ENCODE measurements at regions not wholly inside any gene's neighbourhood (a gene's known extent, or its start where the extent isn't known, plus 50 kb on each side); places are given as distances from the start of the nearest gene placed in this dataset.

DNA sequence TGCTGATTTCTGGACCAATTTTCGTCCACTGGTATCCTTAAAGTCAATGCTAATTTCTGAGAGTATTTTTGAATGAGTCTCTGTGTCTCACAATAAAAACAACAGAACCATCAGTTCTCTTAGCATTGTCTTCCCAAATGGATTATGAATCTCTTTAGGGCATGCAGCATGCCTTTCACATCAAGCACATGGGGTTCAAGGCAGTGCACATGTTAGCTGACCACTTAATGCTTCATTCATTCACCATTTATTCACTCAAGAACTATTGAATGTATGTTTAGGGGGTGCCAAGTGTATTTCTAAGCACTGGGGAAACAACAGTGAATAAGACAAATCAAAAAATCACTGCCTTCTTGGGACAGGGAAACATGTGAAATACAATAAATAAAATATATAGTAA lies 126.7 kb upstream of the SLC44A3 start:
- in situ Hi-C loops (cut with MboI; ENCODE audit: low sequenced_read_pairs): no loop called here

More for the DNA sequence above, 126.7 kb upstream of the SLC44A3 start:
- Histone ChIP-seq H3K4me2 (ENCODE audit: low read depth, low read length) (no peak overlapping the region), H4K20me1 (ENCODE audit: insufficient read depth, low read length) (no peaks in the 10 kb centered on the region), H3K79me1 (ENCODE audit: low read depth in 1 of 2, low read length in 2 of 2) (0 out of 4 replicates have a peak, but pooled peaks cover 0 to 3% of the 10 kb centered on the region in 2 experiments), H4K5ac (ENCODE audit: low read depth, low read length) (no peak overlapping the region), H3K18ac (ENCODE audit: low read depth, low read length) (peak overlapping the region; percentile 31; the same call in 1 of the 2 replicates), H3K27me3 (ENCODE audit: control insufficient read depth, insufficient read depth, low read length) (no peaks in the 10 kb centered on the region), H3K27ac (ENCODE audit: insufficient read depth, low read length) (no peak overlapping the region), H4K8ac (ENCODE audit: low read depth in 2 of 2, low read length in 2 of 2) (no peak overlapping the region), H3K9ac (ENCODE audit: low read depth, low read length) (no peak overlapping the region), H2BK15ac (ENCODE audit: low read depth, low read length) (peak overlapping the region; percentile 75; the same call in 2 of the 3 replicates), H3K23ac (ENCODE audit: low read depth, low read length) (no peak overlapping the region), H2BK20ac (ENCODE audit: low read depth, low read length) (0 out of 2 replicates have a peak overlapping the region, but pooled peaks have one; percentile 33), H2BK120ac (ENCODE audit: low read depth, low read length) (0 out of 2 replicates have a peak overlapping the region, but pooled peaks have one; percentile 54), H3K9me3 (ENCODE audit: control insufficient read depth, insufficient read depth, low read length) (peaks cover 2% of the 10 kb centered on the region; the same call in 1 of the 2 replicates), H2BK5ac (ENCODE audit: low read depth, low read length, poor library complexity, severe bottlenecking) (no peak overlapping the region), H2AK9ac (replicated peaks; ENCODE audit: low read depth, low read length, poor library complexity) (no peak overlapping the region), H2AFZ (replicated peaks; ENCODE audit: low read length, poor library complexity) (no peak overlapping the region), H3K9me1 (ENCODE audit: insufficient read depth, low read length) (peaks cover 3% of the 10 kb centered on the region; the same call in 1 of the 2 replicates), H3K36me3 (ENCODE audit: control insufficient read depth, insufficient read depth, low read length) (no peaks in the 10 kb centered on the region), H3K14ac (replicated peaks; ENCODE audit: low read depth, low read length) (no peak overlapping the region), H4K91ac (ENCODE audit: insufficient read depth, low read depth, low read length) (no peak overlapping the region), H2AK5ac (ENCODE audit: low read depth, low read length) (peak overlapping the region; percentile 31; the same call in 1 of the 2 replicates), H3K4me3 (ENCODE audit: insufficient read depth, low read depth, low read length) (no peak overlapping the region), H3K4me1 (ENCODE audit: control insufficient read depth, insufficient read depth, low read length) (peaks cover 14% of the 10 kb centered on the region), H3K4ac (ENCODE audit: low read depth, low read length) (no peak overlapping the region), H3K56ac (ENCODE audit: extremely low read depth, insufficient read depth, low read length) (no peak overlapping the region)
- intact Hi-C loops (cut with micrococcal nuclease) (no loop called here), dilution Hi-C loops (cut with HindIII; ENCODE audit: low sequenced_read_pairs, unreplicated experiment) (no loop called here)
- no peak for TF ChIP-seq FOS (IDR thresholded peaks at IDR 0.05; ENCODE audit: low read depth, low read length)
- no peak for TF ChIP-seq BHLHE40 (IDR thresholded peaks at IDR 0.05; ENCODE audit: low read depth, low read length)
- TF ChIP-seq, protein P1, sequence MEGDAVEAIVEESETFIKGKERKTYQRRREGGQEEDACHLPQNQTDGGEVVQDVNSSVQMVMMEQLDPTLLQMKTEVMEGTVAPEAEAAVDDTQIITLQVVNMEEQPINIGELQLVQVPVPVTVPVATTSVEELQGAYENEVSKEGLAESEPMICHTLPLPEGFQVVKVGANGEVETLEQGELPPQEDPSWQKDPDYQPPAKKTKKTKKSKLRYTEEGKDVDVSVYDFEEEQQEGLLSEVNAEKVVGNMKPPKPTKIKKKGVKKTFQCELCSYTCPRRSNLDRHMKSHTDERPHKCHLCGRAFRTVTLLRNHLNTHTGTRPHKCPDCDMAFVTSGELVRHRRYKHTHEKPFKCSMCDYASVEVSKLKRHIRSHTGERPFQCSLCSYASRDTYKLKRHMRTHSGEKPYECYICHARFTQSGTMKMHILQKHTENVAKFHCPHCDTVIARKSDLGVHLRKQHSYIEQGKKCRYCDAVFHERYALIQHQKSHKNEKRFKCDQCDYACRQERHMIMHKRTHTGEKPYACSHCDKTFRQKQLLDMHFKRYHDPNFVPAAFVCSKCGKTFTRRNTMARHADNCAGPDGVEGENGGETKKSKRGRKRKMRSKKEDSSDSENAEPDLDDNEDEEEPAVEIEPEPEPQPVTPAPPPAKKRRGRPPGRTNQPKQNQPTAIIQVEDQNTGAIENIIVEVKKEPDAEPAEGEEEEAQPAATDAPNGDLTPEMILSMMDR (conservative IDR thresholded peaks at IDR 0.05; ENCODE audit: low read depth, low read length): no peak
- no peak for TF ChIP-seq MAFK (IDR thresholded peaks at IDR 0.05; ENCODE audit: low read depth, low read length)
- no peak for TF ChIP-seq CHD1 (IDR thresholded peaks at IDR 0.05; ENCODE audit: low read depth, low read length)
- TF ChIP-seq RFX5 (IDR thresholded peaks at IDR 0.05; ENCODE audit: low read depth, low read length): no peak
- no peak for TF ChIP-seq POLR2A (IDR thresholded peaks at IDR 0.05; ENCODE audit: low read depth, low read length)
- no peak for TF ChIP-seq USF2 (IDR thresholded peaks at IDR 0.05; ENCODE audit: low read depth, low read length)
- TF ChIP-seq NFE2L2 (IDR thresholded peaks at IDR 0.05; ENCODE audit: low read depth, low read length): no peak
- no peak for TF ChIP-seq RCOR1 (IDR thresholded peaks at IDR 0.05; ENCODE audit: insufficient replicate concordance, low read length)
- TF ChIP-seq, protein P2, sequence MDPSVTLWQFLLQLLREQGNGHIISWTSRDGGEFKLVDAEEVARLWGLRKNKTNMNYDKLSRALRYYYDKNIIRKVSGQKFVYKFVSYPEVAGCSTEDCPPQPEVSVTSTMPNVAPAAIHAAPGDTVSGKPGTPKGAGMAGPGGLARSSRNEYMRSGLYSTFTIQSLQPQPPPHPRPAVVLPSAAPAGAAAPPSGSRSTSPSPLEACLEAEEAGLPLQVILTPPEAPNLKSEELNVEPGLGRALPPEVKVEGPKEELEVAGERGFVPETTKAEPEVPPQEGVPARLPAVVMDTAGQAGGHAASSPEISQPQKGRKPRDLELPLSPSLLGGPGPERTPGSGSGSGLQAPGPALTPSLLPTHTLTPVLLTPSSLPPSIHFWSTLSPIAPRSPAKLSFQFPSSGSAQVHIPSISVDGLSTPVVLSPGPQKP (IDR thresholded peaks at IDR 0.05; ENCODE audit: borderline replicate concordance, low read depth, low read length): no peak
- no peak for TF ChIP-seq MAZ (IDR thresholded peaks at IDR 0.05; ENCODE audit: borderline replicate concordance, low read depth, low read length)
- TF ChIP-seq MXI1 (IDR thresholded peaks at IDR 0.05; ENCODE audit: borderline replicate concordance, low read depth, low read length): no peak
- no peak for TF ChIP-seq RAD21 (IDR thresholded peaks at IDR 0.05; ENCODE audit: low read length)
- TF ChIP-seq CEBPB (IDR thresholded peaks at IDR 0.05; ENCODE audit: low read depth, low read length): no peak
- TF ChIP-seq SMC3 (IDR thresholded peaks at IDR 0.05; ENCODE audit: low read depth, low read length): no peak
- POLR2A ChIA-PET (ENCODE audit: unreplicated experiment): no interaction called here
- ATAC-seq (ENCODE audit: low read depth) (no peak), DNase-seq (no peak)
- CTCF ChIA-PET: no interaction called here
- no TSS peak for BruUV-seq (replicated peaks)
- WGBS, 2 experiments (ENCODE audit: extremely low coverage in 2 of 2, insufficient read length in 1 of 2): no CpG with 5 or more reads among the region's 1 CpG
